HG03565 (cell line): ENCODE measurements at regions not wholly inside any gene's neighbourhood (a gene's known extent, or its start where the extent isn't known, plus 50 kb on each side); places are given as distances from the start of the nearest gene placed in this dataset.

Experiments
- ATAC-seq: cut with Tn5 transposase; IDR thresholded peaks from one replicate; pipeline ENCODE4 v1.9.1; 2021; ENCODE audit warnings: mild to moderate bottlenecking, moderate library complexity; ENCODE audit not compliant: unreplicated experiment

DNA sequence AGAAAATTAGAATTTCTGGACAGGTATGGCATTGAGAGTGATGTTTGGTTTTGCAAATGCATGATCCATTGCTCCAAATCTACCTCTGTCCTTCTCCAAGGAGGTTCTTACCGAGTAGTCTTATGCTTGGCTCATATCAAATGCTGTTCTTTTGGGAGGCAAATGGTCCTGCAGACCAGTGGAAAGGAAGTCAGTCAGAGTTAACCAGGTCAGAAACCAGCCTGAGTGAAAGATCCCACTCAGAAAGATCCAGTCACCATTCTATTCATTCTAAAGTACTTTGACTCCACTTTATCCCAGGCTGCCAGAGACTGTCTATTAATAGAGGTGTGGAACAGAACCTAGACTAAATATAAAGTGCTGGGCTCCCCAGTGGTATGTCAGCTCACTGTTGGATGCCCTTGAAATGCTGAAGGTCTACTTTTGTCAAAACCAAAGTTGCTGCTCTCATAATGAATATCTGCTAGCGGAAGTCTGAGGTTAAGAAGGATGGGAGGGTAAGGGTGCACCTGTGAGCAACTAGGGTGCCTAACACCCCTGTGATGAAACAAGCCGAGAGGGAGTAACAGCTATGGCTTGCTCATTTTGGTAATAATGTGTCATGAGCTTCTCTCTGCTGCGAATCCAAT, 302.2 kb downstream of the ZNF608 start:
- peak; percentile 100 for ATAC-seq

DNA sequence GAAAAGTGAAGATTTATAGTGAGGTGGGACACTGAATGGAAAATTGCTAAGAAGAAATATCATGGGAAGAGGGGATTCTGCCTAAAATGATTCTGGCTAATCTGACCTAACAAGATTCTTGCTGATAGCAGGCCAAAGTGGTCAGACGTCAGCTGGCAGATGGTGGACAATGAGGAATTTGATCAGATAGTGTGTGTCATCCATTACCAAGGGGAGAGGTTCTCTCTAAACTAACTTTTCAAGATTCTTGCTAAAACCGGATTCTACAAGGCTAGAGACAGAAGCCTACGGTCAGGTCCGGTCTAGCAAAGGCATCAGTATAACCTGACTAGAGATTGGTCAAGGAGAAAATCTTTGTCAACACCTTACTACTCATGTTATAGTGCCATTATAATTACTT, 306.0 kb downstream of the ZNF608 start:
- no peak for ATAC-seq

DNA sequence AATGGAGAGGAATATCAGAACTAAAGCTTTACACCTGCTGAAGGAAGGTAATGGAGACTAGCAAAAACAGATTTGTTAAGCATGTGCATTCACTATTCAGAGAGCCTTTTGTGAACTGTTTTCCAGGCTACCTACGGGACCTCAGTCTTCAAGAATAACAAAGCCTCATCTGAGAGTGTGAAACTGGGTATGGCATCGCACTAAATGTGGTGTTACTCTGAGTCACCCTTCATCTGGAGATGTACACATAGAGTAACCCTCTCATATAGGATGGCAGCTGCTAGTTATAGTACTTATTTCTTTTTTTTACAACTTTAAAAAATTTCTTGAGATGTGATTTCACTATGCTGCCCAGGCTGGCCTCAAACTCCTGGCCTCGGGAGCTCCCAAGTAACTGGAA, 306.8 kb downstream of the ZNF608 start:
- ATAC-seq, result no peak

DNA sequence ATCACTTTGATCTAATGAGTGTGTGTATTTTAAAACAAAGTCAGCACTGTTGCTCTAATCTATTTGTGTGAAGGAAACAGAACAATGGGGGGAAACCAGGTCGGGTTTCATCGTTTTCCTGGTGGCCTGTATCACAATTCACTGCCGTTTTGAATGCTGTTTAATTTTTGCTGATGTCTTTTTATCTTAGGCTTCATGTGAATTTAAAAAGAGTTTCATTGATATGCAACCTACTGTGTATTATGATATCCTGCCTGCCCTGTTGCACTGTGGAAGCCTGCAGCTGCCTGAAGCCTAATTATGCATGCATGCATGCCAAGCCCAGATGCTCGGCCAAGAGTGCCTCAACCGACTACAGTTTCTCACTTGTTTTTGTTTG, 307.5 kb downstream of the ZNF608 start:
- ATAC-seq, result no peak

DNA sequence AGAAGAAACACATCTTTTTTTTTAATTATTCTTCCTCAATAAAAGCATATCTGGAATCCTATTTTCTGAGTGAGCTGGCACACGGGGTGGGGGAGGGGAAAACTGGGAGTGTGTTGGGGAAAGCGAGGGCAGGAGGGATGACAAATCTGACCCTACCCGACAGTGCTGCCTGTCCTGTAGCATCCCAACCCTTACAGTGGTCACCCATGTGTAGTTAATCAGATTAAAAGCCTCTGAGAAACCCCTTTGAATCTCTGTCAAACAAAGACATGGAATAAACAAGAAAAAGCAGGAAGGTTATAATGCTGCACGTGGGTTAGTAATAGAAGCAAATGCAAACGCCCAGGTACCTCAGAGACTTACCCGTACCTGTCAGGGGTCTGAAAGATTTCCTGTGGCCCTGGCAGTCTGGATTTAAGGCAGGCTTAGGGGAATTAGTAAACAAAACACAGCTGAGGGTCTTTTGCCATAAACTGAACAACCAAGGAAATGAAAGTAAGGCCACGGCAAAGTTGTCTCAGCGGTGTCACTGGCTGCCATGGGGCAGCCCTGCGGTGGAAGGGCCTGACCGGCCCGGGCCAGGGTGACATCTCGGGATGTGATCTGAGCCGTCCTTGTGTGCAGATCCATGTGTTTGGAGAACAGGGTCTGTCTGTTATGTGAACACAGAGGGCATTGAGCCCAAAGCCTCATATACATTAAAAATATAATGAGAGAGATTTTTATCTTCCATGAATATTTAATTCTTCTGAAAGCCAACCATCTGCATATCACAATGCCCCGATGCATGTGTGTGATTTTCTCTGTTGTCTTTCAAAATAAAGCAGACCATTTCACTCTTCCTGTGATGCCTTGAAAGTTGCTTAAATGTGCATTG, 308.2 kb downstream of the ZNF608 start:
- ATAC-seq, result no peak

DNA sequence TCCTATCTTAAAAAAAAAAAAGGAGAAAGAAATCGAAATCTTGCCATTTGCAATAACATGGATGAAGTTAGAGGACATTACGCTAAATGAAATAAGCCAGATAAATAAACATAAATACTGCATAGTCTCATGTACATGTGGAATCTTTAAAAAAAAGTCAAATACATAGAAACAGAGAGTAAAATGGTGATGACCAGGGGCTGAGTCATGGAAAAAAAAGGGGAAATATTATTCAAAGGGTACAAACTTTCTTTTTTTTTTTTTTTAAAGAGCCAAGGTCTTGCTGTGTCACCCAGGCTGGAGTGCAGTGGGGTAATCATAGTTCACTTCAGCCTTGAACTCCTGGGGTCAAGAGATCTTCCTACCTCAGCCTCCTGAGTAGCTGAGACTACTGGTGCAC, 310.1 kb downstream of the ZNF608 start:
- ATAC-seq, result no peak

DNA sequence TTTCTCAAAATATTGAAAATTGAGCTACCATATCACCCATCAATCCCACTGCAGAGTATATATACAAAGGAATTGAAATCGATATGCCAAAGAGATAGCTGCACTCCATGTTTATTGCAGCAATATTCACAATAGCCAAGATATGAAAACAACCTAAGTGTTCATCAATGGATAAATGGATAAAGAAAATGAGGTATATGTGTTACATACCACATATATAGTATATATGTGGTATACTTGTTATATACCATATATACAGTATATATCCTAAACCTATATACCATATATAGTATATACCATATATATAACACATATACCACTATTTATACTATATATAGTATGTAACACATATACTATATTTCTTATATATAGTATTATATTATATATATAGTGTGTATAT, 313.3 kb downstream of the ZNF608 start:
- ATAC-seq, result no peak

DNA sequence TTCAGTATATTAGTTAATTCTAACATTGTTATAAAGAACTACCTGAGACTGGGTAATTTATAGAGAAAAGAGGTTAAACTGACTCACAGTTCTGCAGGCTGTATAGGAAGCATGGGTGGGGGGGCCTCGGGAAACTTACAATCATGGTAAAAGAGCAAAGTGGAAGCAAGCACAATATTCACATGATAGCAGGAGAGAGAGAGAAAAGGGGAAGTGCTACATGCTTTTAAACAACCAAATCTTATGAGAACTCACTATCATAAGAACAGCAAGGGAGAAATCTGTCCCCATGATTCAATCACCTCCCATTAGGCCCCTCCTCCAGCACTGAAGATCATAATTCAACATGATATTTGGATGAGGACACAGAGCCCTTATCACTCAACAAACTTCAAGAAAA, 324.9 kb downstream of the ZNF608 start:
- no peak for ATAC-seq

DNA sequence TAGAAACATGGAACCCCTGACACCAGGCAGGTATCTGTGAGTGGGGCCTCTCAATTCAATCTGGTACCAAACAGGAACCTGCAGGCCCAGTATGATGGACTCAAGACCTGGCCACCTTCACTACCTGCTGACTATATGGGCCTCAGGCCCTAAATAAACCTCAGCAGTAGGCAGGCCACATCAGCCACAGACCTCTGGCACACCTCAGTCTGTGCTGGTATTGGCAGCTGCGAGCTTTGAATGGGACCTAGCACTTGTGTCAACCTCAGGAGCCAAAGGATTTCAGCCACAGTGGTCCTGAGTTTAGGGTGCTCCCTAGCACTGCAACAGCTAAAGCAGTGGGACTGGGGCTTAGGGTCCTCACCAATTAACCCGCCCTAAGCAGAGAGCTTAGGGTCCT, 325.5 kb downstream of the ZNF608 start:
- no peak for ATAC-seq

DNA sequence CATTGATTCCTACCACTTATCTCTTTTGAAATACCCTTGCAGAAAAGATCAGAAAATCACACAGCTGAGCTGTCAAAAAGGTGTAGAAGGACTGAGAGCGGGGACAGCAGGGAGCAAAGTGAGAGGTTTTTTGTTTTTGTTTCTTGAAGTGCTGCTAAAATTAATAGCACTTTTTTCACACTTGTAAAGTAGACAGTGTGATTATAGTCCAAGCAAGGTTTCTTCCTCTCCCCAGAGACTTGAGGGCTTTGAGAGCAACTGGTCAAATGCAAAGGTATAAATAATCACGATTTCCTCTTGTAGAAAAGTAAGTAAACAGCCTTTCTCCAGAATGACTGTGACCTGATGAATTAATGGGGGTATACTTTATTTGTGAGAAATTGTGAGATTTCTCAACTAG, 326.9 kb downstream of the ZNF608 start:
- ATAC-seq, result no peak

DNA sequence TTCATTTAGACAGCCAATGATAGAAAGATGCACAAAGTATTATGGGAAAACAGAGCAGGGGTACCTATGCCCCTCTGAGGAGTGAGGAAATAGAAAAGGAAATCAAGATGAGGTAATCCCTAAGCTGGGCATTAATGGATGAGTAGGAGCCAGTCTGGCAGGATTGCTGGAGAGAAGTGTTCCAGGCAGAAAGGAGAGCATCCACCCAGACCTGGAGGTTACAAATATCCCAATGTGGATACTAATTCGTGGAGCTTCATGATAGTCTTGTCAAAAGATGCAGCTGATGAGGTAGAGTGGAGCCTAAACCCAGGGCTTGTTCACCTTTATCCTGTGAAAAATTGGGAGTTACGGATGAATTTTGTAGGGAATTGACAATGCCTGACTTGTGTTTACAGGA, 328.0 kb downstream of the ZNF608 start:
- ATAC-seq, result no peak

DNA sequence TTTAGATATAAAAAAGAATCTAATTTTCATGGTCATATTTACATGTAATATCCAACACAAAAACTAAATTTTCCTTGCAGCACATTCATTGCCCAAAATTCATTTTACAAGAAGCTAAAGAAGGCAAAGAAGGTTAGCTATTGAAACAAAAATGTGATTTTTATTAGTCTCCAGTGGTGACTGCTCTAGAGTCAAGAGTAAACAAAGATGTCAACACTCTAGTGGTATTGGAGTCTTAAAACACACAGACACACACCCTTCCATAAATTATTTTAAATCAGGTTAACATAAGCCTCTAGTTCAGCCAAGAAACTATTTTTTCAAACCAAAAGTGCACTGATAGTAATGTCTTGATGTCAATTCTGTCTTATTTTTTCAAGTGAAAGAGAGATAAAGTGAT, 329.2 kb downstream of the ZNF608 start:
- ATAC-seq, result no peak

DNA sequence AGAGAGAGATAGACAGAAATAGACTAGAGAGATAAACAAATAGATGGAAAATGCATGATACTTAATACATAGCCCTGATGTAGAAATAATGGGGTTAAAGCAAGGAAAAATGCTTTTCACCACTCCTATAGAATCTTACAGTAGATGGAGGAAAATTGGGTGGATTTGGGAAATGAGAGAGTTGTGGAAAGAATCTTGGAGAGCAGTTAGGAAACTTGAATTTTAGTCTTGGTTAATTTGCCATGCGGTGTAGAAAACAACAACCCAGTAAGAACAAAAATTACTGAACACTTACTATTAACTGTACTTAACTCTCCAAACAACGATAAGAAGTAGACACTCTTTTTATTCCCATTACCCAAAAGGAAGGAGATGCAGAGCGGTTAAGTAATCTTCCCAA, 329.8 kb downstream of the ZNF608 start:
- no peak for ATAC-seq

DNA sequence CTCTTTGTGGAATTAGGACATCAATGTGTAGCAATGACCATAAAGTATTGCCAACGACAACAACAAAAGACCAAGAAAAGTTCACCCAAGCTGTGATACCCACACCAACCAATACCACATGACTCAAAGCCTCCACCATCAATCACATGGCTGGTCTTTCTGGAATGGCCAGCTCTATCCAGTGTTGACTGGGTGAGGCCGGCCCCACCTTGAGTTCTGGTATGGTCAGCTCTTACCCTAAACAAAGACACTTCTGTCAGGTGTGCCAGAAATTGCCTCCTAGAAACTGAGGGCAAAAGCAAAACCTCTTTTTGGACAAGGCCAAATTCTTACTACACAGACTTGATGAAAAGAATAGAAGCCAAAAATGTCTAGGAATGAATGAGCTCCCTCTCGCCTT, 331.5 kb downstream of the ZNF608 start:
- no peak for ATAC-seq

DNA sequence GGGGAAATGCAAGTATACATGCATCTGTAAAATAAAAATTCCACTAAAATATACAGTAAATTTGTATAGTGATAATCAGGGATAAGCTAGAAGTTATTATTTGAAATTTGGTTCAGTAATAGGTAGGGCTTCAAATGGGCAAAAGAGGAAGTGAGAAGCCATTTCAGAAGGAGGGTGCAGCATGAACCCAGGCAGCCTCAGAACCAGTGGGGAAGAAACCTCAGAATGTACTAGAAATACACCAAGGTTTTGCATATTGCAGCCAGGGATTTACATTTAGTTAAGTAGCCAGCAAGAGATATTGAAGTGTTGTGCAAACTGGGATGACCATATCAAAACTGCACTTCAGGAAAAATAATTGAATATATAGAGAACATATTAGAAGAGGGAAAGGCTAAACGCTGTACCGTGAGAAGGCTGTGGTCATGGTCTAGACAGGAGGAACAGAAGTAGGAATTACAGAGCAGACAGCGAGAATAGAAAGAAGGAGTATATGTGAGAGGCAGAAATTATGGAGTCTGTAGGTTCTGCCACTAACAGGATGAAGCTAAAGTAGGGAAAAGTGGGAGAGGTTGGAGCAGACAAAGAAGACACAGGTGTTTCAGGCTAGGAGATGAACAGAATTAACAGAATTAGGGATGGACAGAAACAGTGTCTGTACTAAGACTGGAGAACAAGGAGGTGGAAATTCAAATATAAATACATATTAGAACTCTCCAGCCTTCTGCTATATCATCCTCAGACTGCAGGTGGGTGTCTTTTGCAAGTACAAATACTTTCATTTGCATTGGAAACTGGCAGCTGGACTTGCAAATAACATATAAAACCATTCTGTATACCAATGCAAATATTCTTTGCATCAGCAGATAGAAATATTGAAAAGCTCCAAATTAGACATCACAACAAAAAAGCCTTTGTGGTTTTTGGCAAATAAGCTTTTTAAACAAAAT, 335.6 kb downstream of the ZNF608 start:
- ATAC-seq, result peak; percentile 98

DNA sequence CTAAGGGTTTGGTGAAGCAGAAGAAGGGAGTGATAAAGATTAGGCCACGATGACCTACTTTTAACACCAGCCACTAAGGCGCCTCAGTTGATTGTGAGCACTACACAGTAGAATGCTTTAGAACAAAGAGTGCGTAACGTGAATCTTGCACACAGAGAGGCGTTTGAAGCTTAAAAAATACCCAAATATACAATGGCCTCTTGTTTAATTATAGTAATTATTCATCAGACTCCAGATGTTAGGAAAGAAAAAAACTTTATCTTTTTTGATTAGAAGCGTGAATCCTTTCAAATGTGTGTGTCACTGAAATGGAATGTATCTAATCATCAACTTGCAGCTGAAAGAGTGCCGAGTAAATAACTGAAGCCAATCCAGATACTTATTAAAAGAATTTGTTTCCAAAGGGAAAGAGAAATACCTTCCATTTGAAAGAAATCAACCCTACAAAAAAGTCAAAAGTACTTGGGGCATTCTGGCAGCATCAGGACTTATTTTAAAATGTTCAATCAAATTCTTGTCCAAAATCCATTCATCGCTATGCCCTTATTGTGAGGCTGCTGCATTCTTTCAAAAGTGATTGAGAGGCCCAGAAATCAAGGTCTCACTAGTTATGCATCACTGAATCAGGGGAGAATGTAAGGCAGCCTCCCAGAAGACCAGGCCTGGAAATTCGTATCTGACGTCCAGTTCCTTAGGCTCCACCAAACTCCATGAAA, 337.5 kb downstream of the ZNF608 start:
- no peak for ATAC-seq

DNA sequence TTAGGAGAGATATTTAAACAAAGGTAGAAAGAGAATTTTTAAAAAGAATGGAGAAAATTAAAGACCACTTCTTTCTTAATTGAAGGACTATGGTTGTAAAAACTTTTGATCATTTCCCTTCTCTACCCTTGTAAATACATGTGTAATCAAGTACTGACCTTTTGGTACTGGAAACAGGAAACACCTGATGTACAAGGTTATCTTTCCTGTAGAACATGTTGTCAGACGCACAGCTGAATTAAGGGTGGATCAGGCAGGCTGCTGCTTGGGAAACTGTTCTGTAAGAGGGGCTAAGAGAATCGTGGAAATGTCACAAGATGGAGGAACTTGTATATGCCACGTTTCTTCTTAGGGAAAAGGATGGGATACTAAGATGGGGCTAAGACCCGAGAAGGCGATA, 341.6 kb downstream of the ZNF608 start:
- ATAC-seq, result no peak

DNA sequence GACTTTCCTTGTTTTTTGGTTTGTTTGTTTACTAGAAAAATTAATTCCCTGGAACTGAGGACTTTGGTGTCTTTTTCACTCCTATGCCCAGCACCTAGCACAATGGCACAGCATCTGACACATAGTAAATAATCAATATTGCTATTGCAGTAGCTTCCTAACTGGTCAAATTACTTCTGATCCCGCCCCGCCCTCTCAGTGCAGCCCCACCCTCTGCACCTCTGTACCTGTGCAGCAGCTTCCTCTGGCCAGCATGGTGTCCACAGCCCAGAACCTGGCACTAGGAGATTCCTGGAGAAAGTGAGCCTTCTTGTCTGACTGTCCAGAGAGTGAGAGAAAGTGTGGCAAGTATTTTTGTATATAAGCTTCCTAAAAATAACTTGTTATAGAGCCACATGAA, 343.2 kb downstream of the ZNF608 start:
- no peak for ATAC-seq

DNA sequence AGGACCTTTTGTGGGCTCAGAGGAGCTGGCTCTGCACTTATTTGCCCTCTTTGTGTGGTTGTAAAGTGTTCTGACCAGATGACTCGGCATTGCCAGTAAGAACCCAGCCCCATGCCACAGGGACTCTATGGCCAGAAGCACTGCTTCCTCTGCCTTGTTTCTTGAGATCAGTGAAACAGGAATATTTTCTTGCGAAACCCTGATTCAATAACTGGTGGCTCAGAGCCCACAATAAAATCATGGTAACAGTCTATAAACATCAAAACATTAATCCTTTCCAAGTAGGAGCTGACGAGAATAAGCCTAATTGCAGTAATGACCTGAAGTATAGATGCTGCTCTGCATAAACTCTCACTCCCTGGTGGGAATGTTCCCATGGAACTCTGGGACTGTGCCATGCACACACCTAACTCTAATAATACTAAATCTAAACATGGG, 344.3 kb downstream of the ZNF608 start:
- no peak for ATAC-seq

DNA sequence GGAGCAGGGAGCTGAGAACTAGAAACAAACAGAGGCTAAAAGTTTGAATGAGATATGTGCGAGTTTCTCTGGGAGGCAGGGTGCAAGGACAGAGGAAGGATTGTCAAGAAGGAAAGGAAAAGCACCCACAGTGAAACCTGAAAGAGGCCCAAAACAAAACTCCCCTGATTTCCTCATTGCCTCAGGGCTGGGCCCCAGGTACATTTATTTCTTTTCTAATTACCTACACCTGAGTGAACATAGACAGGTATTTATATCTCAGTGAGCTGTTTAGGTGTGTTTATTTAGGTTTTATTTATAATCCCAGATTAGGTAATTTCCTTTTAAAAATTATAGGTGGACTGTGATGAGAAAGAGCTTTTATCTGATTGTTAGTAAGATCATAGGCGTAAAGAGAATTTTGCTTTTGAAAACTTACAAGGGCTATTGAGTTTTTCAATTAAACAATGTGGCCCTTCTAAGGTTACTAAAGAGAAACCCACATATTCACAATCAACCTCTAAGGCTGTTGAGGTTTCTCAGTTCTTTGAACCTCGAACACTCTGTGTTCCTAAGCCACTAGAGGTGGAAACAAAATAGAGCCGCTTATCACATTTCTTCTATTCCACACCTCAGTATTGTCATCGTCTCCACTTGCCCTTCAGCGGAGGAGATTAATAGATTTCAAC, 344.8 kb downstream of the ZNF608 start:
- no peak for ATAC-seq
